Putamen (tissue), 1 donor: ENCODE measurements at regions not wholly inside any gene's neighbourhood (a gene's known extent, or its start where the extent isn't known, plus 50 kb on each side); places are given as distances from the start of the nearest gene placed in this dataset.

Experiments
- DNase-seq: peaks from one replicate; pipeline ENCODE4 v3.0.0-alpha.2; 2016; ENCODE audit warnings: low spot score

- DNase-seq: no peak
Observed at GRCh38 chr17:13302983-13303382, 285.2 kb upstream of the ELAC2 start.

DNA sequence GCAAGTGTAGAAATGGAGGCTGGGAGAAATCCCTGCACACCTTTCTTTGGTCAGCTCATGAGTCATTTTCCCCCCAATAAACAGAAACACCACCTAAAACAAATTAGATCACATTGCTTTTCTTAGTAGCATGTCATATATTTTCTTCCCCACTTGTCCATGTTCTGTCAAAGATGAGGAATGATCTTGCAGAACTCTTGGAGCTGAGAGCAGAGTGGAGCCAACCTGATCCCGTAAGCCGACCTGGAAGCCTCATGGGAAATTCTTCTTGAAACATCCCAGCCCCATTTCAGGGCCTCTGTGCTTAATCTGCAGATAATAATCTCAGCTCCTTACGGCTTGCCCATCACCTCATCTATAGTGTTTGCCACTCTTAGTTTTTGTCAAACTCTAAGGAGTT lies 284.6 kb upstream of the ELAC2 start:
- DNase-seq: no peak

DNA sequence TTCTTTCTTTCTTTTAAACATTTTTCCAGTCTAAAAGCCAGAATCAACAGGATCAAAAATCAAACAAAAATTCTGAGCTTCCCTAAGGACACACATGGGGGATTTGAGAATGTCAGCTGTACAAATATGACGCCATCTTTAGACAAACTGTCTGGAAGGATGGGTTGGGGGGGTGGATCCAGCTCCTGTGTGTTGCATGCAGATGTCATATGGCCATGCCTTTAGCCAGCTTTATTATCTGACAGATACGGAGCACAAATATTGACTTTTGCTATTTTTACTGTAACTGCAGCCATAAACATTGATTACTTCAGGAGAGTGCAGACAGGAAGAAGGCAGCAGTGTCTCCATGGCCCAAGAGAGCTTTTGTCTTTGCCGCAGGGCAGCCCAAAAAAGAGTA lies 279.4 kb upstream of the ELAC2 start:
- no peak for DNase-seq

- DNase-seq: no peak
Observed at GRCh38 chr17:13293421-13293820, 275.6 kb upstream of the ELAC2 start.

GRCh38 chr17:13292291-13292690 lies 274.5 kb upstream of the ELAC2 start:
- DNase-seq: no peak

- no peak for DNase-seq
Observed at GRCh38 chr17:13288248-13288647, 270.4 kb upstream of the ELAC2 start.

DNA sequence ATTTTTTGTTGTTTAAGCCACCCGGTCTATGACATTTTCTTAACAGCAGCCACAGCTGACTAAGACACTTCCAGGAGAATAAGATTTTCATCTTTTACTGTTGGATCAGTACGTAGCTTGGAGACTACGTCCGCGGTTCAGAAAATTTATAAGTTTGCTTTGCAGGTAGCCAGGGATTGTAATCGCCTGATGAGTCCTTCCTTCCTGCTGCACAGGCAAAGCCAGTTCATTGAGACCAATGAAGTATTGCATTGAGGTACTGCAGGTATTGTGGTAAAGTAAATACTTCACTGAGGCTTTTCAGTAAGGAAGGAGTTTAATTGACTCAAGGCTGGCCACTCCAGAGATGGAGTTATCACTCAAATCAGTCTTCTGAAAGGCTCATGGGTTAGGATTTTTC lies 269.4 kb upstream of the ELAC2 start:
- no peak for DNase-seq

GRCh38 chr17:13283606-13284005 lies 265.8 kb upstream of the ELAC2 start:
- no peak for DNase-seq

DNA sequence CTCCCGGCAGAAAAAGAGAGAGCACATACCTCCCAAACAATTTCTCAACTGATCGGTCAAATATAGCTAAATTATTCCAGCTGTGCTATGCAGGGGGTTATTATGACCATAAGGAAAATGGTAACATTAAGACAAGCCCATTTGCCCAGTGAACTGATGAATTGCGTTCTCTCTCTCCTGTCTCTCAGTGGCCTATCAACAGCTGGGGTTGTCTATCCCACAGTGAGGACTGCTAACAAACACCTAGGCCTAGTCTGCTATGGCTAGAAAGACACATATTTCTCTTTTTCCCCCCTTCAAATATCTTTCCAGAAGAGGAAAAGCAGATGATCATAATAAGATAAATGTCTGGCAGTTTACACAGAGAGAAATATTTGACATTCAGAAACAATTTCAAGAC lies 263.8 kb upstream of the ELAC2 start:
- no peak for DNase-seq

DNA sequence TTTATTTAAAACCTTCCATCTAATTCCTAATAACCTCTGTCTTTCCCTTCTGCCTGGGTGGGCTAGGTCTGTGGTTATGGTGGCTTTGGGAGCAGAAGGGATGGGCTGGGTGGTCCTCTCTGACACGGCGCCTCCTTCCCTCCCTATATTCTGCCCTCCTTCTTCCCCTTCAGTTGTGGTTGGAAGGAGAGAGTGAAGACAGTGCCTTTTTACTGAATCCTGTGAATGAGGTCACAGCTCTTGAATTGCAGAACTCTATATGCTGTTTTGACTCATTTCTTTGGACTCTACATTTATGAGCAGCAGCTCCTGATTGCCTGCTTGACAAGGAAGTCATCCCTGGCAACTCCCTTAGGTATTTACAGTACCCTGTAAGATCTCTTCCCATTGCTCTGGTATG lies 256.0 kb upstream of the ELAC2 start:
- no peak for DNase-seq

- no peak for DNase-seq
Observed at GRCh38 chr17:13272296-13272695, 254.5 kb upstream of the ELAC2 start.

DNA sequence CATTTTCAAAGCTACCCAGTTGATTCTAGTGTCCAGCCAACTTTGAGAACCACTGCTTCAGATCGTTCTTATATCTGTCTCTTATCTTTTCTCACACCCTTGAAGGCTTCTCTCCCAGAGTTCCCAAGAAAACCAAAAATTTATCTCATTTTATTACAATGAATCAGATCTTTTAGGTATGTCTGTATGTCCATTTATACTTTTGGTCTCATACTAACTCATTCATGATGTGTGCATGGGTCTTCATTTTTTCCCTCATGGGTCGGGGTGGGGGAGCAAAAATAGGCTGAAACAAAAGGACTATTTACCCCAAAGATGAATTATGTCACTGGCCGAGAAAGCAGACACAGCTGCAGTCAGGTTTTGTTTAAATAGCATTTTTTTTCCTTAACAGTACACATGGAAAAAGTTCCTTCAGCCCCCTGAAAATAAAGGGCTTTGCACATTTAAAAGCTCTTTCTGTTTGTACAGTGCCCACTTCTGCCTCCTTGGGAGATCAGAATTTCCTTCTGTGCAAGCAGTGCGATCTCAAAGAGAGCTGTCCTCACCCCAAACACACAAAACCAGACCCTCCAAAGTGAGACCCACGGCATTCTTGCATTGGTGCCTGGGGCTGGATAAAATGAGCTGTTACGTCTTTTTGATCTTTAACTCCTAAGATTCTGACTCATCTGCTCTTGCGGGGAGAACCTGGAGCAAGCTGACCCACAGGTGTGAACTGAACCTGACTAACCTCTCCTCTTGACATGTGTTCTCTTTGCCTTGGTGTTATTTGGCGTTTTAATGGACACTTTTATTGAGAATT lies 251.2 kb upstream of the ELAC2 start:
- DNase-seq: no peak

DNA sequence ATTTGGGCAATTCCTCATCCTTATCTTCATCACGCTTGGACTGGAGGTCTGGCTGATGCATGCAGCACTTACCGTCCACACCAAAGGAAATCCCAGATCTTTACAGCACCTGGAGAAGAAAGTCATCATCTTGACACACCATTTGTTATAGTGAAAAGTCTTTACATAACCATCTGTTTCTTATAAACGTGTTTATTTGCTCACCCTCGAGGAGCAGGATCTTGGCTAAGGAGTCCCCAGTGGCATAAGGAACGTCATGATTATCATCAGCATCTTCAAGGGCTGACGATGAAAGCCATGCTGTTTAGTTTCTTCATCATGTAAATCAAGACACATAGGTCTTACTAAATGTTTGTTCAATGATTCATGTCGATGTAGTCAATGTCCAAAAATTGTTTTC lies 248.8 kb upstream of the ELAC2 start:
- no peak for DNase-seq

GRCh38 chr17:13265311-13265710 lies 247.5 kb upstream of the ELAC2 start:
- no peak for DNase-seq

DNA sequence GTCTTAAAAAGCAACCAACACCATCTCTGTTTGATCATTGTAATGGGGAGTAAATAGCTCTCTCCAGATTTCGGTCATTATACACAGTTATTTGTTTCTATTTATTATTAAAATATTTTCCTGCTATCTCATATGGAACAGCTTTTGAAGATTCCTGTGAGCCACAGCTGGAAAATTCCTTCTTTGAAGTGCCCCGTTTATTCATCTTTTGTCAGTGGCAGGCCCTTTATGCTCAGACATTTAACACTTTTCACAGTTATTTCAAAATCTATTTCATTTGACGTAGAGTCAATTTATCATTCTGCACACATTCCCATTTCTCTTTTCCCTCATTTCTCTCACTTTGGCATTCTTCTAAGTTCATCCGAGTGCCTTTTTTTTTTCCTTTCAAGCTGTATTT lies 245.9 kb upstream of the ELAC2 start:
- DNase-seq: no peak

DNA sequence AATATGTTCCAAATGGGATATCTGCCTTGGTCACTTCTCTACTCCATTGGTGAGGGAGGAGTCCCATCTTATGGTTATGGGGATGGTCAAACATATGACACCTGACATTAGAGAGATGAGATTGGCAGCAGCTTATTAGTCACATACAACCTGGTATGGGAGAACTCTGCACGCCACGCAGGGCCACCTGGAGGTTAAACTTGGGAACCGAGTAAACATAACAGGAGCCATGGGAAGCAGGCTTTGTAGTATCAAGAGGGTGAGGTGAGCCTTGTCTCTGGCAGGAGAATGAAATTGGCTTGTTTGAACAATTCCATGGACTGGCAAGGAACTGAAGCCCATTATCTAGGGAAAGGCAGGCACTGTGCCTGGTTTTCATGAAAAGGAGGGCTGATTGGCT lies 238.7 kb upstream of the ELAC2 start:
- no peak for DNase-seq

- DNase-seq: no peak
Observed at GRCh38 chr17:13253733-13254410, 236.0 kb upstream of the ELAC2 start.

GRCh38 chr17:13244513-13244912 lies 226.7 kb upstream of the ELAC2 start:
- no peak for DNase-seq

GRCh38 chr17:13243585-13243984 lies 225.8 kb upstream of the ELAC2 start:
- DNase-seq: no peak

DNA sequence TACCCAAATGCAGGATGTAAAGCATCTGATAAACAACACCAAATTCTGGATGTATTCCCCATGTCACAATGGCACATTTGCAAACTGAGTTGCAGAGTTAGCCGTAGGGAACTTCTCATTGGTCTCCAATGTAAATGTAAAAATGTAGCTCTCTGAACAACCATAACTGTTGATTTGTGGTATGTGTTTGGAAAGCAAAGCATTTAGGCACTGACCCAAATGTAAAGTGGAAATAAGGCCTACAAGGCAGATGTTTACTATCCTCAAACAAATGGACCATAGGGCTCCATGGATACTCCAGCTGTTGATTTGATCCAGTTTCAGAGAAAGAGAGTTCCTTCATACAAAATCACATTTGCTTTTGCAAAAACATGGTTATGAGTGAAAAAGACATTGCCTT lies 223.0 kb upstream of the ELAC2 start:
- DNase-seq: no peak

- no peak for DNase-seq
Observed at GRCh38 chr17:13230350-13231264, 212.8 kb upstream of the ELAC2 start.

- DNase-seq: no peak
Observed at GRCh38 chr17:13228225-13228624, 210.4 kb upstream of the ELAC2 start.

DNA sequence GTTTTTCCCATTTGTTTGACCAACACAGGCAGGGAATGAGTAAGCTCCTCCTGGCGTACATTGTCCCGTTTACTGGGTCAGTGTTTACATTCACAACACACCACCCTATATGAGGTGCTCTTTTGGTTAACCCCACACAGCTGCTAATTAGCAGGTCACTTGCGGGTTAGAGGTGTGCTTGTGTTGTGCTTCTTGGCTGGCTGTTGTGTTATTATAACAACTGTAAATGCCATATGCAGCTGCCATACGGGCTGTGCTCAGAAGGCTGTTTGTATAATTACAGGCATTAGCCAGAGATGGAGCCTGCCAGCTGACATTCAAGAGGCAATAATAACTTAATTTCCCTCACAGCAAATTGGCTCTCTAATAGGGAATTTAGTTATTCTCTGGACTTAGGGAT lies 205.1 kb upstream of the ELAC2 start:
- no peak for DNase-seq
